Glutamatergic neuron (in vitro differentiated cells): ENCODE measurements at regions not wholly inside any gene's neighbourhood (a gene's known extent, or its start where the extent isn't known, plus 50 kb on each side); places are given as distances from the start of the nearest gene placed in this dataset.
A peak's percentile ranks its signal among the peaks of the same experiment; 100 is the strongest.

Experiments
- DNase-seq: peaks from one replicate; pipeline ENCODE4 v3.0.0; 2022
- H3K27ac Mint-ChIP-seq: one replicate; pipeline ENCODE4 v1.8.0; 2020; ENCODE audit warnings: mild to moderate bottlenecking, mixed read lengths, inconsistent platforms; ENCODE audit not compliant: unreplicated experiment
- H3K27me3 Mint-ChIP-seq: one replicate; pipeline ENCODE4 v1.8.0; 2020; ENCODE audit warnings: mild to moderate bottlenecking, moderate library complexity, mixed read lengths, inconsistent platforms; ENCODE audit not compliant: unreplicated experiment
- H3K36me3 Mint-ChIP-seq: one replicate; pipeline ENCODE4 v1.8.0; 2020; ENCODE audit warnings: mild to moderate bottlenecking, mixed read lengths, inconsistent platforms; ENCODE audit not compliant: unreplicated experiment
- H3K4me1 Mint-ChIP-seq: one replicate; pipeline ENCODE4 v1.8.0; 2020; ENCODE audit warnings: mild to moderate bottlenecking, low read depth, mixed read lengths, inconsistent platforms; ENCODE audit not compliant: unreplicated experiment
- H3K4me3 Mint-ChIP-seq: one replicate; pipeline ENCODE4 v1.8.0; 2020; ENCODE audit warnings: mild to moderate bottlenecking, mixed read lengths, inconsistent platforms; ENCODE audit not compliant: unreplicated experiment
- H3K9me3 Mint-ChIP-seq: one replicate; pipeline ENCODE4 v1.8.0; 2020; ENCODE audit warnings: mild to moderate bottlenecking, moderate library complexity, mixed read lengths, inconsistent platforms; ENCODE audit not compliant: unreplicated experiment
- TF ChIP-seq, protein P1 (sequence below): fragments of 200-600 bp; sonication (generic); IDR thresholded peaks from one replicate; pipeline ENCODE4 v1.5.0; 2021; ENCODE audit not compliant: partially characterized antibody, unreplicated experiment

DNA sequence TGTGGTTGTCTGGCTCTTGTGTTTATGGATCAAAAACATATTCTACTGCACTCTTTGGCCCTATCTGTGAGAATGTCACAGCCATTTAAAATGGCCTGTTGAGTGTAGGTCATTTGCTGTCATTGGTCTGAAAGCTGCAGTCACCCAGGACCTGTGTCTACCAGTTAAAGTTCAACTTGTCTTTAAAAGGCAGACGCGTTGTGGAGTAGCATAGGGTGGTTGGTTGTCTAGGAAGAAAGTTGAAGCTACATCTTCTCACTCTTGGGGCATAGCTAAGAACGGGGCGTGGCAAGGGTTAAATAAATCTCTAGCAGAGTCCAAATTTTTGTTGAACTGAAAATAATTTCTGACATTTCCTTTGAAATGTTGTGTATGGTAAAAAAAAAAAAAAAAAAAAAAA is 110.7 kb upstream of the E2F8 start:
- H3K4me1 Mint-ChIP-seq: peaks cover 64% of the 10 kb centered on the region
- peak overlapping the region; percentile 78 for H3K4me3 Mint-ChIP-seq
- no peak for DNase-seq
- H3K36me3 Mint-ChIP-seq: peaks cover 19% of the 10 kb centered on the region
- TF ChIP-seq, protein P1, sequence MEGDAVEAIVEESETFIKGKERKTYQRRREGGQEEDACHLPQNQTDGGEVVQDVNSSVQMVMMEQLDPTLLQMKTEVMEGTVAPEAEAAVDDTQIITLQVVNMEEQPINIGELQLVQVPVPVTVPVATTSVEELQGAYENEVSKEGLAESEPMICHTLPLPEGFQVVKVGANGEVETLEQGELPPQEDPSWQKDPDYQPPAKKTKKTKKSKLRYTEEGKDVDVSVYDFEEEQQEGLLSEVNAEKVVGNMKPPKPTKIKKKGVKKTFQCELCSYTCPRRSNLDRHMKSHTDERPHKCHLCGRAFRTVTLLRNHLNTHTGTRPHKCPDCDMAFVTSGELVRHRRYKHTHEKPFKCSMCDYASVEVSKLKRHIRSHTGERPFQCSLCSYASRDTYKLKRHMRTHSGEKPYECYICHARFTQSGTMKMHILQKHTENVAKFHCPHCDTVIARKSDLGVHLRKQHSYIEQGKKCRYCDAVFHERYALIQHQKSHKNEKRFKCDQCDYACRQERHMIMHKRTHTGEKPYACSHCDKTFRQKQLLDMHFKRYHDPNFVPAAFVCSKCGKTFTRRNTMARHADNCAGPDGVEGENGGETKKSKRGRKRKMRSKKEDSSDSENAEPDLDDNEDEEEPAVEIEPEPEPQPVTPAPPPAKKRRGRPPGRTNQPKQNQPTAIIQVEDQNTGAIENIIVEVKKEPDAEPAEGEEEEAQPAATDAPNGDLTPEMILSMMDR: no peak
- H3K27ac Mint-ChIP-seq: no peak overlapping the region
- peaks cover 9% of the 10 kb centered on the region for H3K9me3 Mint-ChIP-seq
- peaks cover 8% of the 10 kb centered on the region for H3K27me3 Mint-ChIP-seq

DNA sequence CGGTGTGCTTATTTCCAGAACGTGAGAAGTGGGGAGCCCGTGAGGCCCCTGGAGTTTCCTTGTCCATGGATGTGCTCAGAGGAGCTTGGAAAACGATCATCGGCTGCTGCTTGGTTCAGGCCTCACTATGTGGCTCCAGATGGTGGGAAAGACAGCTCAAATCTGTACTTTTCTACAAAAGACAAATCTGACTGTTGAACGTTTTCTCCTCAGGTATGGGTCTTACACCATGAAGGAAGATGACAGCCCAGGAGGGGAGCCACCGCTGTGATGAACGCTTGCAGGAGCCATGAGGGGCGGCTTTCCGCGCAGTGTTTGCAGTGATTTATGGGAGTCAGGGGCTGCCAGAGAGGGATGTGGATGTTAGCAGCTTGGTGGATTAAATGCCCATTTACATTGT is 109.4 kb upstream of the E2F8 start:
- no peak for DNase-seq
- H3K9me3 Mint-ChIP-seq: peaks cover 14% of the 10 kb centered on the region
- H3K4me3 Mint-ChIP-seq: peak overlapping the region; percentile 78
- H3K27me3 Mint-ChIP-seq: peaks cover 11% of the 10 kb centered on the region
- peaks cover 57% of the 10 kb centered on the region for H3K4me1 Mint-ChIP-seq
- peak overlapping the region; percentile 15 for H3K27ac Mint-ChIP-seq
- TF ChIP-seq, protein P1: no peak
- H3K36me3 Mint-ChIP-seq: peaks cover 19% of the 10 kb centered on the region

DNA sequence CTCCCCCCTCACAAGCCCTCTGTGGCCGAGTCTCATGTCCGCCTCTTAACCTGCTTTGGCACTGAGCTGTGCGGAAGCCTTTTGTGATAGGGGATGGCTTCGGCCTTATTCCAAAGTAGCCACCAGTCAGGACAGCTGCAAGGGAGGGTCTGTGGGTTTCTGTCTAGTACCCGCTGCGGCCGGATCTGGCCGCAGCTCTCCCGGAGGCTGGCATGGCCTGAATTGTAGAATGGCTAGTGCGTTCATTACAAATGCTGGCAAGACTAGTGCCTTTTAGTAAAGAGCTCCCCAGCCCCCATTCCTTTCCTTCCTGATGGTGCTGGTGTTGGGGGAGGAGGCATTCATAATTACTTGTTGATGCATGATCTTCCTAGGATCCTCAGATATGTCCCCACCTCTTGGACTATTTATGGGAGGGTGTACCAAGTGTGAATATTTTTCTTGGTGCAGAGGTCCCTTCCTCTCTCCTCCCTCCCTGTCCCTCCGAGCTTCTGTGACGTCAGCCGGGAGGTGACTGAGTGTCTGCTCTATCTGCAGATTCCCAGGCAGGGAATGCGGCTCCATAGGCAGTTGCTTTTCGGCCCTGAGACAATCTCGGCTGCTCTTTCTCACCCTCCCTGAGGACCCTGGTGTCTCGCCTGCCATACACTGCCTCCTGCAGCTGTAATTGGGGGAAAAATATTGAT is 108.7 kb upstream of the E2F8 start:
- TF ChIP-seq, protein P1: no peak
- H3K4me1 Mint-ChIP-seq: peaks cover 55% of the 10 kb centered on the region
- H3K36me3 Mint-ChIP-seq: peaks cover 19% of the 10 kb centered on the region
- peak overlapping the region; percentile 70 for H3K27ac Mint-ChIP-seq
- peaks cover 13% of the 10 kb centered on the region for H3K27me3 Mint-ChIP-seq
- H3K9me3 Mint-ChIP-seq: peaks cover 16% of the 10 kb centered on the region
- peak overlapping the region; percentile 78 for H3K4me3 Mint-ChIP-seq
- DNase-seq: peak; percentile 50

DNA sequence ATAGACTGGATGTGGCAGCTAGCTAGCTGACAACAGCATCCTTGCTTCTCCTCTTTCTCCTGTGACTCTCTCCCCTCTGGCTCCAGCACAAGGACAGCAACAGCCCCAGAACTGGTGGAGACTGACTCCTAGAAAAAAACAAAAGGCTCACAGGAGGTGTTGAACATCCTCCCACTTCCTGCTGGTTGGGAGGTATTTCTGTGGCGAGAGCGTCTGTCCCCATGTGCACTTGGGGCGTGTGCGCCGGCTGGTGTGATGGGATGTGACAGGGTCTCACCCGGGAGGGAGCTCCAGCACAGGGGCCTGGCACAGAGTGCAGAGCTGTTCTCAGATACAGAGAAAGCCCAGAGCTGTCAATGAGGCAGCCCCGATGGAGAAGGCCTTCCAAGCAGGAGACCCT is 107.2 kb upstream of the E2F8 start:
- H3K27me3 Mint-ChIP-seq: peaks cover 15% of the 10 kb centered on the region
- TF ChIP-seq, protein P1: no peak
- DNase-seq: no peak
- H3K36me3 Mint-ChIP-seq: peaks cover 16% of the 10 kb centered on the region
- H3K9me3 Mint-ChIP-seq: peaks cover 20% of the 10 kb centered on the region
- H3K4me3 Mint-ChIP-seq: peak overlapping the region; percentile 99
- H3K27ac Mint-ChIP-seq: no peak overlapping the region
- H3K4me1 Mint-ChIP-seq: peaks cover 53% of the 10 kb centered on the region

DNA sequence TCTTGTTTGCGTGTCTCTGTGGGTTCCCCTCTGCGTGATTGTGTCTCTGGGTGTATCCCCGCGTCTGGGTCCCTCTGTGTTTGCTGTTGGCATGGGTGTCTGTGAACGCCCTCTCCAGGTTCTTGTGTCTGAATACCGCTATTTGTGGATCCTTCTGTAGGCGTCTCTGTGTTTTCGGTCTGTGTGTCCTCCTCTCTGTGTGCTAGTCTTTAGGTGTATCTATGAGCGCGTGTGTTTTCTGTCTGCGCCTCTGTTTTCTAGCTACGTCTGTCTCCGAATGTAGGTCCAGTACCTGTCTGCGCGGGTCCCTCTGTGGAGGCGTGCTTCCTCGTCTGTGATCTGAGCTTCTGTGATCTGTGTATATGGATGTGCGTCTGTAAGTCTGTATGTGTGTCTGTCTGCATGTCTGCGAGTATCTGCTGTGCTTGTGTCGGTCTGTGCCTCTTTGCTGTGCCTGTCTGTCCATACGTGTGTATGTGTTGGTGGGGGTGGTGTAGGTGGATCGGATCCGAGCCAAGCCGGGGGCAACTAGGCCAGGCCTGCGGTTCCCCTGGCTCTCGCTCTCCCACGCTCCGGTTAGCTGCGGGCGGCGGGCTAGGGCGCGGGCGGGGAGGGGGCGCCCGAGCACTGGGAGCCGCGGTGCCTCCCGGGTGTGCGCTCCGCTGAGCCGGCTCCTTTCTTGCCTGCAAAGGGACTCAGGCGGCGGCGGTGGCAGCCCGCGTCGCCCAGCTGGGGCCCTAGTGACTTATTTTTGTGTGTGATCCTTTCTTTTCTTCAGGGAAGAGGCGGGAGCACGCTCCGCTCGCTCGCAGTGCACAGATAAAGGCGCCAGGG is 105.3 kb upstream of the E2F8 start:
- H3K36me3 Mint-ChIP-seq: peaks cover 13% of the 10 kb centered on the region
- H3K27me3 Mint-ChIP-seq: peaks cover 16% of the 10 kb centered on the region
- H3K4me3 Mint-ChIP-seq: peak overlapping the region; percentile 99
- H3K4me1 Mint-ChIP-seq: peaks cover 39% of the 10 kb centered on the region
- H3K27ac Mint-ChIP-seq: peak overlapping the region; percentile 84
- TF ChIP-seq, protein P1: no peak
- peaks cover 18% of the 10 kb centered on the region for H3K9me3 Mint-ChIP-seq
- DNase-seq: peak; percentile 68
